ENCODE measurements at regions not wholly inside any gene's neighbourhood (a gene's known extent, or its start where the extent isn't known, plus 50 kb on each side); places are given as distances from the start of the nearest gene placed in this dataset.
"Not testable (repeated sequence)": the region's sequence is repeated elsewhere in the genome, so short reads cannot be mapped to it uniquely, and the experiment has no call there.

DNA sequence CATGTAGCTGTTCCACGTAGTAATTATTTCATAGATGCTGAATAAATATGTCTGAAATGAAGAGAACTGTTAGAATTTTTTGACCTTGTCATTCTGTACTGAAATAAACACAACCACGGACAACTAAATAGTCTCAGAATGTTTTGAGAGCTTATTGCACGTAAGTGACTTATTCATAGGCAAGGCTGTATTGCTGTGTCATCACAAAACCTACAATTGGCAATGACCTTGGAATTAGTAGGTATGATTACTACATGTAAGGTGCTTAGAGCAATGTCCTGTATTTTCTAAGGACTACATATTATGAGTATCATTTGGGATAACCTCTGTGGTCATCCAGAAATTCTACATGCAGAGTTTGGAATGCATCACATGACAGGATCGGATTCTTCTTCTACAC is 237.2 kb upstream of the PUDP start:
- no peak for DNase-seq (ENCODE audit: low spot score)

DNA sequence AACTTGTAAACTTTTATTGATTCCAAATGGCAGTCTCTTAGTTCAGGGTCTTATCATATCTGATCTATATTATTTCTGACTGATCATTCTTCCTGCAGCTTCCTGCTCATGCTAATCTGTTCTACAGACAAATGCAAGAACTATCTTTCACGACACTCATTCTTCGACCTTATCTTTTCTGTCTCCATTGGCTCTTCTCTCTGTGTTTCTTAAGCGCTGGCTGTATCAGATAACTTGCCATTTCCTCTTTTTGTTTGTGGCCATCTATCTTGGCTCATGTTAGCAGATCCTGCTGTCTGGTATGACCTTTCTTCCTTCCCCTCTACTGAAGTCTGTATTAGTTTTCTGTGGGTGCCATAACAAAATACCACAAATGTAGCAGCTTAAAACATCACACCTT is 230.5 kb upstream of the PUDP start:
- DNase-seq (ENCODE audit: low spot score) = no peak

DNA sequence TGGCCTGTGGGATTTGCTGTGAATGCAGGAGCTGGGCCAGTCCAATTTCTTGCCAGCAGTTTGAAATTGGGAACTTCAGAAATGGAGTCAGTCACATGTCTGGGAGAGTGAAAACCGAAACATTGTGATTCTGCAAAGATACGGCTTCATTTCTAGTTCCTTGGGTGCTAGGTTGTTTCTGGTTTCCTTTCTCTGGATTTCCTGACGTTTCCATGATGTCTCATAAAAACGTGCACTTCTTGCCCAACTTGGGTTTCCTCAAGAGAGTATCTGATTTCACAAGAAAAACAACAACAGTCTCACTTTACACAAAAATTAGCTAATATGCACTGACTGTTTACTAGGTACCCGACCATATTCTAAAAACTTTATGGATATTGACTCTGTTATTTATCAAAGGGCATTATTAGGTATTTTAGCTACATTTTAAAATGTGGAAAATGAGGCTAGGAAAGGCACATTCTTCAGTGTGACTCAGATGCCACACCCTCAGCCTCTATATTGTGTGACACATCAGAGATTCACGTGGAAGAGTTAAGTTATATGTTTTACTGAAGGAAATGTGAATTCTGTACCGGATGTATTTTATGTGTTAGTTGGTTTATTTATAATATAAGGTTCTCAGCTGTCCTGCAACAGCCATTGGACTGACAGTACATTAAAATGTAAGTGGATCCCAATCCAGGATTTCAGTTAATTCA is 225.0 kb upstream of the PUDP start:
- DNase-seq (ENCODE audit: low spot score) = peak; percentile 1

DNA sequence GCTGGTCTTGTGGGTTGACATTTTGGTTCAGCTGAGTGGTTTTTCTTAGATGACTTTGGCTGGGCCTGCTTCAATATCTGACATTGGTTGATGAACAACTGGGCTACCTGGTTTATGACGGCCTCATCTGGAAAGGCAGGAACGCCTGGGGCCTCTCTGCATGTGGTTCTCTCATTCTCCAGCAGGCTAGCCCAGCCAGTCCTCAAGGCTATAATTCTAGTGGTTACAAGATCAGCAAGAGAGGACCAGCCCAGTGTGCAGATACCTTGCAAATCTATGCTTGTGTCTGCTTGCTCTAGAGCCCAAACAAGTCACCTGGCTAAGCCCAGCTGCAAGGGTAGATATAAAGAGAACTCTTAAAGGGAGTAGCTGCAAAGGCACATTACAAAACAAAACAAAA is 214.2 kb upstream of the PUDP start:
- DNase-seq (ENCODE audit: low spot score) = no peak

DNA sequence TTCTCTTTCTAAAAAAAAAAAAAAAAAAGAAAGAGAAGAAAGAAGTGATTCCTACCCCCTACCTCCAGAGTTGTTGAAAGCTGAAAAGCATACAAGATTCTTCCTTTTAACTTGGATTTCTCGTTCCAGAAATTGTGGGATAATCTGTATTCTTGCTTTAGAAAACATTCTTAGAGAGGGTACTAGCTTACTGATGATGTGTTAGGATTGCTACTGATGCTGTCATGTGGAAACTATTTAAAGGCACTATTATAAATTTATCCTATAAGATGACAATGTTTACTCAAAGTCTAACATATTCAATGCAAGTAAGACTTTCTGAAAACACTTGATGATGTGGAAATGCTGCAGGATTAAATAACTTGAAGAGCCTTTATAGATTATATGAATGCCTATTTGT is 204.0 kb upstream of the PUDP start:
- DNase-seq (ENCODE audit: low spot score) = no peak

DNA sequence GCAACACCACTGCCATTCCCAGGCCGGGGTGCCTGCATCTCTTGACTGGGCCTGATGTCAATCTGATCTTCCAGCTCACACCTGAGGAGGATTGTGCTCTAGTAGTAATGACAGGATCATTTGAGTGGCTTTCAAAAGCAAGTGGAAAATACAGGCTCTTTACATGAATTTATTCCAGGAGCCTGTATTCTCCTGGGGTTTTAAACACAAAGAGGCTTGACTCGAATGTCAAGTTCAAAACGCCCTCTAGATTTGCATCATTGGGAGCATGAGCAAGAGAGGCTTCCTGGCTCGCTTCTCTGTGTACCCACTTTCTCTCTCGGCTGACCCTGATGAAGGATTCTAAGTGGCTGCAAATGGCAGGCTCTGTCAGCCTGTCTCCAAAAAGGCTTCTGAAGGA is 199.5 kb upstream of the PUDP start:
- no peak for DNase-seq (ENCODE audit: low spot score)

DNA sequence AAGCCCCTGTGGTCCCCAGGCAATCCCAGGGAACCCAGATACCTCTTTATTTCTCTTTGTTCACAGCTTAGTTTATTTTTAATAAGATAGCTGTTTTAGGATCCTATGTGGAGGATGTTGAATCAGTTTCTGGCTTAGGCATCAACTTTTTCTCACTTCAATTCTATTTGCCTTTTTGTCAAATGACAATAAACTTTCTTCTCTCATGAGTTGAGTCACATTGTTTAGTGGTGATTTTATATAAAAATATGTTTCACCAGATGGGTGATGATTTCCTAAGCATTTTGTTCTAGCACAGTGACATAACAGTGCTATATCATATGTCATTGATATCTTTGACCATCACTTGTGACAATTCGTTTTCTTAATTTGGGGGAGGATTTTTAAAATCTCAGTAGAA is 198.1 kb upstream of the PUDP start:
- no peak for DNase-seq (ENCODE audit: low spot score)

DNA sequence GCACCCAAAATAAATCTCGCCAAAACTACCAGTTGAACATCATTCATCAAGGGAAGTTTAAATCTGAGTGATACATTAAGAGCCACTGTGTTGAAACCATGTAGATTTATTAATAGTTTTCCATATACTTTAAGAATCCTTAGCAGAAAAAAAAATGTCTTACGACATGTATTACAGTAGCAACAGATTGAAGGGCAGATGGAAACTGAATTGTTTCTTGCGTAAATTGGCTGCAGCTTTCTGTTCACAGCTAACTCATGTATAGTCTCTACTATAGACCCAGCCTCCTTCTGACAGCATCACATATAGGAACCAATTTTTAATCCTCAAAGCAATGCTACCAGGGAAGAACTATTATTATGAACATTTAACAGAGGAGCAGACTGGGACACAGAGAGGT is 195.2 kb upstream of the PUDP start:
- DNase-seq (ENCODE audit: low spot score) = no peak

DNA sequence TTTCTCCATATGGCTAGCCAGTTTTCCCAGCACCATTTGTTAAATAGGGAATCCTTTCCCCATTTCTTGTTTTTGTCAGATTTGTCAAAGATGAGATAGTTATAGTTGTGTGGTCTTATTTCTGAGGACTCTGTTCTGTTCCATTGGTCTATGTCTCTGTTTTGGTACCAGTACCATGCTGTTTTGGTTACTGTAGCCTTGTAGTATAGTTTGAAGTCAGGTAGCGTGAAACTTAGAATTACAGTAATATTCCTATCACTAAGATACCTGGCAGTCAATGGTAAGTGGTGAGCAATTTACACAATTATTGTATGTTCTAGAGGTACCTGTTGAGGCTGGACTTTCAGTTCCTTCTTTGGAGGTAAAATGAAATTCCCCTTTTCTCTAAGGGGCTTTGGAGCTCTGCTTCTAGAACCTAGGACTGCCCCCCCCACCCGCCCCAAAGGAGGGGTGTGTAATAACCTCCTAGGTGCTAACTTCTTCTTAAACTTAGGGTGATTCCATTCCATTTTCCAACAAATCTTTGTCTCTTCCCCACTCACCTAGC is 187.9 kb upstream of the PUDP start:
- DNase-seq (ENCODE audit: low spot score) = not testable (repeated sequence)

DNA sequence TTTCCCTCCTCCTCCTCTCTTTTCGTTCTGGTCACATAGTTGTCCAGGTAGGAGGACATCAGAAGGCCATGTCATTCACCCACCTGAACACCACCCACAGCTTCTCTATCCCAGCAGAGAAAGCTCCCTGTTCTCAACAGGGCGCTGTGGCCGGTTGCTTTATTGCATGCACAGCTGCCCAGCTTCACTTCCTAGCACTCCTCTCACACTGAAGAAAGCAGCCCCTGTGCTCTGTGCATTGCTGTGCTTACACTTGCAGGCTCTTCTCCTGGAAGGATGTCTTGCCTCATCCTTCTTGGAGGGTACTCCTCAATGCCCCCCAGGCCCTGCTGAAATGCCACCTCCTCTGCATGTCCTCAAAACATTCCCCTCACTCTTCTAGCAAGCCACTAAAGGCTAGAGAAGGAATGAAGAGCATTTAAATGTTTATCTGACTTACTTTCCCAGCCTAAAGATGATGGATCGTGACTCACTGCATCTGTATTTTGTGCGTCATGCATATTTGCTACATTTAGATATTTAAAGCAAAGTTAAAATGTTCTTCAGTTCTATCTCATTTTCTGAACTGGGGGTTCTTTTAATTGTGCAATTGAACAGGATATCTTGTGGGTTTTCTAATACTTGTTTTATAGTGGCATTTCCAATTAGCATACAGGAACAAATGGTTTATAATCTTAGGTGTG is 186.4 kb upstream of the PUDP start:
- no peak for DNase-seq (ENCODE audit: low spot score)

DNA sequence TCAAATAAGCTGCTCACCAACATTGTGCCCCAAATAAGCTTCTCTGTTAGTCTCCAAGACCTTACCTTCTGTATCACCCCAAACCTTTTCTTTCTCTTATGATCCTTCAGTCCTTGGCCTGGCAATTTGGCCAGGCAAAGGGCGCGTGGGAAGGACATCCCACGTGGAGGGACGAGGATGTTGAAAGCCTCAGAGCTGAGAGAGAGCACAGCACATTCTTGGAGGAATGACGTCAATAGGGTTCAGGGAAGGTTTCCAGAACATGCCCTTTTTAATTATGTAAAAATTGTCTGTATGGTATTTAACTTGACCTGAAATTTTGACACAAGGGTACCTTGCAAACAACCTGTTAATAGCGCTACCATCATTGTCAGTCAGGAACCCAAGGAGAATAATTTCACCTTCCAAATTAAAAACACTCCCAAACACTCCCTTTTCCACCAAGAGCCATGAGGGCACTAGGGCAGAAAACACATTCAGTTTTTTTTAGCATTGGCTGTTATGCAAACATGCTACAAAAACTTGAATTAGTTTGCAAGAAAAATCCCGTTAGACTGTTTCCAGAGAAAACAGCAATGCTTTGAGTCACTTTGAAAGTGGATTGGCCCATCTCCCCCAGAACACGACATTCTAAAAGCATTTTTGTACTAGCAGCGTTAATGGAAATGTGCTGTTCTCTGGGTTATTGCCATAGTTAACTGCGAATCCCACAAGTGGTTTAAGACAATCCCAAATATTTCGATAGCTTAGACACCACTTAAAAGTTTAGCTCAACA is 183.2 kb upstream of the PUDP start:
- no peak for DNase-seq (ENCODE audit: low spot score)

DNA sequence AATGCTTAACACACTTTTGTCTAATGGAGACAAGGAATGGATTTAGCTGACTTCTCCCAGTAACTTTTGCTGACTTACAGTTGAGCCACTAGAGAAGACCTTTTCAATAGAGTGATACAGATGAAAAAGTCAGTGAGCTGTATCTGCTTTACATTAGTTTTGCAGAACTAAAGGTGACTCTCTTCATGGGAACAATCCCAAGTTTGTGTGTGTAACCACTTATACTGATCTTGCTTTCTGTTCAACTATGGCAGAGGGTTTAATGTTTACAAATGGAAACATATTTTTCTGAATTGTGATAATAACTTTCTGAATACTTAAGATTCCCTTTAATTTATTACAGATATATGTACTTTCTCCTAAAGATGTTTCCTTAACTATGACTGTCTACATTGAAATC is 182.6 kb upstream of the PUDP start:
- no peak for DNase-seq (ENCODE audit: low spot score)

DNA sequence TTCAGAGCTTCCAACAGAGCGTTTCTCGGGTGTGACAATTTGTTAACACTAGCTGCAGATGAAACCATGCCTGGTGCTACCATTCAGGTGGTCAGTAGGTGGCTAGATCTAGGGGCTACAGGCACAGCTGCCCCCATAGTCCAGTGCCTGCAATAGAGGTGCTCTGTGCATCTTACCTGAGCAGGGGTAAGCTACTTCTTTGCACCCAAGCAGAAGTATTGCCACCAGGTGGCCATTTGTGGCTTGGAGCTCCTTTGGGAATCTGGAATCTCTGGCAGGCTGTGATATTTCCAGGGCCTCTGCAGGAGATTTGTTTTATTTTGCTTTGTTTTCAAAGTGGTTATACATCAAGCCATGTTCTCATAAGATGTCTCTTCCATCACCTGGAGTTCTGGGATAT is 170.7 kb upstream of the PUDP start:
- DNase-seq (ENCODE audit: low spot score) = no peak

DNA sequence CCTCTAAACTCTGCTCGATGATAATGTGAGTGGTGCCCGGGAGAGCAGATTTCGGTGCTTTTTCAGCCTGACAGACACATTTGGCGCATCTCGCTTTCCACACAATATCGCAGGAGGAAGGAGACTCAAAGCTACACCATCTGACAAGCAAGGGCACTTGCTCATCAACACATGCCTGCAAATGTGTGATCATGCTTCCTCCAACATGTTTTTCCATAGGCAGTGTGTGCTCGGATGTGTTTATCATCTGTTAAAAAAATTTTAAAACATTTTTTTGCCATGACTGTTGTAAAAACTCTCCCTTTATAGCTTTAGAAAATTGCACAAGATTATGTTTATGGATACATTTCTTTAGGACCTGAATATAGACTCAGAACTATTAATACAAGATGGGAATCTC is 170.3 kb upstream of the PUDP start:
- no peak for DNase-seq (ENCODE audit: low spot score)

DNA sequence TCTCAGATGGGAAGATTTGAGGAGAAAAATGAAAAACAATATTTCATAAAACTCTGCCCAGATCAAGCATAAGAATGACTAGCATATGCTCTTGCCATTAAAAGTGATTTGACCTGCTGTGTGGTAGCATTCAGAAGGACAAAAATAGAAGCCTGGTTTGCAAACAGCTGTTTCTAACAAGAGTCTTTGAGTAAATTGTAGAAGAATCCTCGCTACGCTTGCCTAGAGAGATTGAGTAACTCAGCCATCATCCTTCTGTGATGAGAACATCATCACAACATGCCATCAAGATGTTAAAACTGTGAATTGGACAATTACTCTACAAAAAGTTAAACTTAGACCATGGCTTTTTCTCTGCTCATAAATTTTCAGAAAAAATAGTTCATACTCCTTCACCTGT is 168.9 kb upstream of the PUDP start:
- DNase-seq (ENCODE audit: low spot score) = no peak

DNA sequence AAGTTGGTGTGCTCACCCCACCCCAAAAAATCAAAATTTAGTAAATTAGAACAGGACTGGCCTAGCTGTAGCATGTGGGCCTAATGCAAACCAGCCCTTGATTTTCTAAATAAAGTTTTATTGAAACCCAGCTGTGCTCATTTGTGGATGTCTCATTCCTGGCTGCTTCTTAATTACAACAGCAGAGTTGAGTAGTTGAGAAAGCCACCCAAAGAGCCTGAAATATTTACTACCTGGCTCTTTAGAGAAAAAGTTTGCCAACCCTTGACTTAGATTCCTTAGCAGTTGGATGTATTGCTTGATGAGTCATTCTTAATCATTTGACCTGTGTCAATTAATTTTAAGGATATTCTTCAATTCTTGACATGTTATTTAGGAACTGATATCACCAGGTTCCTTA is 168.3 kb upstream of the PUDP start:
- DNase-seq (ENCODE audit: low spot score) = no peak

DNA sequence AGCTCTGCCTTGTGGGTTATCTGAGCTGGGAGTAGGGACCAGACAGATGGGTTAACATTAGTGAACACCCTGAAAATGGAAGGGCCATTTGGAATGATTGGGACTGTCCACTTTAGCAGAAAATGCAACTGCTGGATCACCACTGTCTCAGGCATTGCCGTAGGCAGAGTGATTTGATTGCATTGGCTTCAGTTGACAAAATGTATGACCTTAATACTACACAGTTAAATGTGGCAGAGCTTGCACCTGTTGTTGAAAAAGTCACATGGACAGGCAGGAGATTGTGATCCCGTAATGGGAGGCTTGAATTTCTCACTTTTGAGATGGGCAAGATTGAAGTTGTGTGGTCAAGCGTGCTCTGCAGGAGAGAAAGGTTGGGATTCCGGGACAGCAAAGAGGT is 166.5 kb upstream of the PUDP start:
- no peak for DNase-seq (ENCODE audit: low spot score)

DNA sequence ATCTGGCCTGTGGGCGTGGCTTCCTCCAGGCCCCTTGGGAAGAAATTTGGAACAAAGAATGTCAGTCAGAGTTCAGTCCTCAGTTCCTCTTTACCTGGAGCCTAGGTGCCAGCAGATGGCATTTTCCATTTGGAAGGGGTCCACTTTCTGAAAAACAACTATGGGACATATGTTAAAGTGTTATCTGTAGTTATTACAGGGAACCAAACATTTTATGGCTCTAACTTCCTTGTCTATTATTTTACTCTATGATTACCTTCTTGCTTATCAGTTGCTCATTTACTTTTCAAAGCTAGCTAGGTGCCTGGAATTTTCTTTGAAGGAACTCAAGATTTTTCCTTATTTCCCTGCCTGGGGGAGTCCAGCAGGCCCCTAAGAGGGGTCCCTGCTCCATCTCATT is 159.8 kb upstream of the PUDP start:
- no peak for DNase-seq (ENCODE audit: low spot score)

DNA sequence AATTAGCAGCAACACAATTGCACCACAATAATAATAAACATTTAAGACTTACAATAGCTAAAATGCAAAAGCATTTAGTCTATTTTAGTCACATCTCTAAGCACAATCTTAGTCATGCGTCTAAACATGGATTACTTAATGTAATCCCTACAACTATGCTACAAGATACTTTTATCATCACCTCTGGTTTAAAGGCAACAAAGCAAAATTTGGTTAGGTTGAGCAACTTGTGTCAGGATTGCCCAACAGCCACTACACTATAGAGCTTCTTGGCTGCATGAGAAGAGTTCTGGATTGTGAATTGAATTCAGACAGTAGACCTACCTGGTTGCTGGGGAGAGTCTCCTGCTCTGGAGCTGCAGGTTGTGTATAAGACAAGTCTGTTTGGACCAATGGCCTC is 146.5 kb upstream of the PUDP start:
- no peak for DNase-seq (ENCODE audit: low spot score)

DNA sequence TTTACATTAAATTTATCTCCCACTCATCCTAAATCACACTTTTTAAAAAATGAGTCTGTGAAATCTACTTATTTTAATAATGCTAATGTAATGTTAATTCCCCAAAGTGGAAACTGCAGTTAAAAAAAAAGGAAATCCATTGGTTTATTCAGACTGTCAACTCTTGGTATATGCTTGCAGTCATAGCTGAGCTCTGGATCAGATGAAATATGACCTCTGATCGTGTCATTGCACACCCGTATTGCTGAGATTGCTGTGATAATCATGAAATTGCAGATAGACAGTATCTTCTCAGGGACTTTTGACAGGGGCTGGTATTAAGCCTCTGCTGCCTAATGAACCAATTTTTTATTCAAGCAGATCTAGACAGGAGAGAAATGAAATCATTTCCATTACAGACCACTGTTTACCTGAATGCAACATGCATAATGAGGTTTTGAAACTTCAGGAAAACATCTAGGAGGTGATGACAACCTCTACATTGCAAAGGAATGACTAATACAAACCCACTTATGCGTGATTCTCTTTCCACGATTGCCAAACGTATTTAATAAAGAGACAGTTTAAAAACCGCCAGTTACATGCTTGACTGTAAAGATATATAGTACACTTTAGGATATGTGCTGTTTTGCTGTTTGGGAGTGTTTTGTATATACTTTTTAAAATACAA is 138.3 kb upstream of the PUDP start:
- DNase-seq (ENCODE audit: low spot score) = no peak

DNA sequence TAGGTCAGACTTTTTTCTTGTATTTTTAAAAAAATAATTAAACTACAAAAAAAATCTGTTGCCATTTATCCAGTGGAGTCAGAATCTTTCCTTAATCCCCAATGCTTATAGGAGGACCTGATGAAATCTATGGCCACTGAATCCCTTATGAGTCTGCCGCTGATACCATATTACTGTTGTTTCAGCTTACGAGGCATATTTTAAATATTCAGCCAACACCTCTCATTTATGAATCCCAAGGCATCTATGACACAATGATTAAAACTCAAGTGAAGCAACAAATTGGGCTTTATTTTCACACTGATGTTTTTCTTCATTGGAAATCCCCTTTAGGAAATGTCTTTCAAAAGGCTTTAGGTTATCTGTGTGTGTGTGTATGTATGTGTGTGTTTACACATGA is 137.8 kb upstream of the PUDP start:
- DNase-seq (ENCODE audit: low spot score) = no peak

DNA sequence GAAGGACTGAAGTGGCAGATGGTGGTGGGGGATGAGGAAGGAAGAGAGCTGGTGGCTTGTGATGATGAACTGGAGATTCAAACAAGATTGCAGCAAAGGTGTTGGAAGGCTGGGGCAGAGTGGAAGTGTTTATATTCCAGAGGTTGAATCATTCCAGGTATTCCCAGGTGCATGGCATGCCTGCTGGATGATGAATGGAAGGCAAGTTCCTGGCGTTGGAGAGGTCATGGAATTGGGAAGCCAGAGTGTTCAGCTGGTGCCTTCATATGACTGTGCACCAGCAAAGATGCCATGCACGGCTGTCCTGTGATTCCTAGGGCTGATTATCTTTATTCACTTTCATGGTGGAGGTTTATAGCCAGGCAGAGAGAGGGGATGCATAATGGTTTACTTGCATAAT is 135.8 kb upstream of the PUDP start:
- no peak for DNase-seq (ENCODE audit: low spot score)

DNA sequence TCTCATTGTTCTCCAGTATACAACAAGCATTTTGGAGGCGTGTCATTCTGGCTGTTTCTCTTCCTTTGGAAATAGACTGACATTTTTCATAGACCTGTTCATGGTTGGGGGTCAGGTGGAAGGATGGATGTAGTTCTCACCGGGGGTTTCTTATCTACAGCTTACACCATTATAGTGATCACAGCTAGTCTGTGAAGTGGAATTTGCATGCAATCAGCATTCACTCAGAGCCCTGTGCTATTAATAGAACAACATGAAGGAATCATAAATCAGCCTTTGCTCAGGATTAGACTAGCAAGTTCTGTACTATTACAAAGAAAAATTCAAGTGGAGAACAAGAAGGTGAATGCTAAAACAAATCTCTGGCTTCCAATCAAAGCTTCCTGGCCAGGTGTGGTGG is 132.6 kb upstream of the PUDP start:
- no peak for DNase-seq (ENCODE audit: low spot score)
